GM12875 (cell line): ENCODE measurements at regions not wholly inside any gene's neighbourhood (a gene's known extent, or its start where the extent isn't known, plus 50 kb on each side); places are given as distances from the start of the nearest gene placed in this dataset.

ENCODE experiments used
- H3K4me3 ChIP-seq: one replicate; pipeline ENCODE4 v1.5.1; 2011; ENCODE audit warnings: low read depth, low read length, control low read depth
- TF ChIP-seq, protein P1 (sequence below): IDR thresholded peaks from 2 replicates; pipeline ENCODE4 v1.5.1; 2011; ENCODE audit warnings: low read depth, mild to moderate bottlenecking, control low read depth, inconsistent platforms, low read length, moderate library complexity, borderline replicate concordance; ENCODE audit not compliant: insufficient read depth

- H3K4me3 ChIP-seq, result no peak overlapping the region
- TF ChIP-seq, protein P1, sequence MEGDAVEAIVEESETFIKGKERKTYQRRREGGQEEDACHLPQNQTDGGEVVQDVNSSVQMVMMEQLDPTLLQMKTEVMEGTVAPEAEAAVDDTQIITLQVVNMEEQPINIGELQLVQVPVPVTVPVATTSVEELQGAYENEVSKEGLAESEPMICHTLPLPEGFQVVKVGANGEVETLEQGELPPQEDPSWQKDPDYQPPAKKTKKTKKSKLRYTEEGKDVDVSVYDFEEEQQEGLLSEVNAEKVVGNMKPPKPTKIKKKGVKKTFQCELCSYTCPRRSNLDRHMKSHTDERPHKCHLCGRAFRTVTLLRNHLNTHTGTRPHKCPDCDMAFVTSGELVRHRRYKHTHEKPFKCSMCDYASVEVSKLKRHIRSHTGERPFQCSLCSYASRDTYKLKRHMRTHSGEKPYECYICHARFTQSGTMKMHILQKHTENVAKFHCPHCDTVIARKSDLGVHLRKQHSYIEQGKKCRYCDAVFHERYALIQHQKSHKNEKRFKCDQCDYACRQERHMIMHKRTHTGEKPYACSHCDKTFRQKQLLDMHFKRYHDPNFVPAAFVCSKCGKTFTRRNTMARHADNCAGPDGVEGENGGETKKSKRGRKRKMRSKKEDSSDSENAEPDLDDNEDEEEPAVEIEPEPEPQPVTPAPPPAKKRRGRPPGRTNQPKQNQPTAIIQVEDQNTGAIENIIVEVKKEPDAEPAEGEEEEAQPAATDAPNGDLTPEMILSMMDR, result no peak
These were observed 643.5 kb downstream of the AJAP1 start for GRCh38 chr1:5297886-5298239.

DNA sequence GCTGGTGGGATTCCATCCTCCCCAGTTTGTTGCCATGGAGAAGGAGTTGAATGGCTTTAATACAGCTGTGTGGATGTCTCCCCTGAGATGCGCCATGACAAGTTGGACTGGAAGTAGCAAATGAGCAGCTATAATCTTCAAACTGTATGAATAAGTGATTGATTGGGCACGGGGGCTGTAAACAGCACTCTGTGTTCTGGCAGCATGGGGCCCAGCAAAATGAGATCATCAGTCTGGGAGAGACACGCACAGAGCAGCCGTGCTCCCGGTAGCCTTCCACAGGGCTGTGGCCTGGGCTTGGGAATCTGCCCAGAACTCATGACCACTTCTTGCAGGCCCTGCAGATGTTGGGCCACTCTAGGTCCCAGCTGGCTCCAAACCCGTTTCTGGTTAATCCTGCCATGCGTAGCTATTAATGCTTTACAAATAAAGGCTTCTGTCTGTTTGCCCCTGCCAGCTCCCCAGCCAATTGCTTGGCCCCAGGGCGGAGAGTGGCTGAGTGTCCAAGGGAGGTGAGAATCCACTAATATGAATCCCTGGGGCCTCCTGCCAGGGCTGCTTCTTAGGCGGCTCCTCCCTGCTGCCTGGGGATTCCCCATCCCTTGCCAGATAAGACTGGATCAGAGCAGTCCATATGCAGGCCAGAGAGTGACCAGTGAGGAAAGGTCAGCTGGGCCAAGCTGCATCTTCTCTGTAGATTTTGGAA lies 642.9 kb downstream of the AJAP1 start:
- H3K4me3 ChIP-seq, result no peak overlapping the region
- TF ChIP-seq, protein P1, result no peak

GRCh38 chr1:5296557-5297179 lies 642.3 kb downstream of the AJAP1 start:
- TF ChIP-seq, protein P1, result no peak
- H3K4me3 ChIP-seq, result no peak overlapping the region

DNA sequence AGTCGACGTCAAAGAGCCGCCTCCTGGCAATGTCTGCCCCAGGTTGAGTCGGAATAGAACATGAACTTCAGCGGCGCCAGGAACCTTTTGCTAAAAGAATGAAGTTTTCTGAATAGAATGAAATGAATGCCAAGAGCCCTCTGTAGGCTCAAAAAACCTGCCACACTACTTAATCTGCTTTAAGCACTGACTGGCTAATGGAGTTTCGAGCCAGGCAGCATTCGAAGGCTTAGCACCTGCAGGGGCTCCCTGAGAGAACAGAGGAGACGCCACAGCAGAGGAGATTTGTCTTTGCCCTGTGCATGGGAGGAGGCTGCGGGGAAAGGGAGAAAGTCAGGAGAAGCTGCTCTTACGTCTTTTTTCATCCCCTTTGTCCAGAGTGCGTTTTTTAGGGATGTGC lies 641.7 kb downstream of the AJAP1 start:
- TF ChIP-seq, protein P1, result no peak
- no peak overlapping the region for H3K4me3 ChIP-seq

DNA sequence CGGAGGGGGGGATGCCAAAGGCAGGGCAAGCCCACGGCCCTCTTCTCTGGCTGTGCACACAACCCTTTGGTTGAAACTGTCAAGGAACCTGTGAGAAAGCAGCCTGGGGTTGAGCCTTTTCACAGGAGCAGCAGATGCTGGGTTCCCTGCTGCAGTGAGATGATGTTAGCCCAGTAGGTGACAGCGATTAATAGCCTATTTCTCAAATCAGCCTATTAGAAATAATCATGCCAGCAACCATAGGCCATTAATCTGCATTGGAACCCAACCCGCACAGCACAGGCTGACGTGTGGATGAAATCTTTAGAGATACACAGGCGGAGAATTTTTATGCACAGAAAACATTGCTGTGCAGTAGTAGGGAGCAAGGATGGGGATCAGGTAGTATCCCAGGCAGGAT lies 637.5 kb downstream of the AJAP1 start:
- H3K4me3 ChIP-seq, result no peak overlapping the region
- TF ChIP-seq, protein P1, result no peak

- TF ChIP-seq, protein P1, result no peak
- H3K4me3 ChIP-seq, result no peak overlapping the region
These were observed 633.1 kb downstream of the AJAP1 start for GRCh38 chr1:5287178-5288150.

DNA sequence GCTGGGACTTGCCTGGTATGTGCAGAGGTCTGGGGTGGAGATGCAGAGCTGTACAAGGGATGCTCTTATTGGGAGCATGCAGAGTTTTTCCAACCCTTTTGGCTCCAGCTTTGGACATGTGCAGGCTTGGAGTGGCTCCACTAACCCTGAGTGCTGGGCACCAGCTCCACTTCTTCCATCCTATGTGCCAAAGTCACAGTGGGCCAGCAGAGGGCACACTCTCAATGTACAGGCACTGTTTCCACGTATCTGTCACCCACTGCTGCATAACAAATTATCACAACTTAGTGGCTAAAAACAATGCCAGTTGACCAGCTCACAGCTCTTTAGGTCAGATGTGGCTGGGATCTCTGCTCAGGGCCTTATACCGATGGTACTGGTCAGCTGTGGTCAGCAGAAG lies 631.8 kb downstream of the AJAP1 start:
- TF ChIP-seq, protein P1, result peak; percentile 33; the same call in 1 of the 2 replicates
- no peak overlapping the region for H3K4me3 ChIP-seq
